CMK (cell line): ENCODE measurements at regions not wholly inside any gene's neighbourhood (a gene's known extent, or its start where the extent isn't known, plus 50 kb on each side); places are given as distances from the start of the nearest gene placed in this dataset.

ENCODE experiments used
- DNase-seq: peaks from one replicate; pipeline ENCODE4 v3.0.0-alpha.2; 2010; ENCODE audit warnings: low read depth

DNA sequence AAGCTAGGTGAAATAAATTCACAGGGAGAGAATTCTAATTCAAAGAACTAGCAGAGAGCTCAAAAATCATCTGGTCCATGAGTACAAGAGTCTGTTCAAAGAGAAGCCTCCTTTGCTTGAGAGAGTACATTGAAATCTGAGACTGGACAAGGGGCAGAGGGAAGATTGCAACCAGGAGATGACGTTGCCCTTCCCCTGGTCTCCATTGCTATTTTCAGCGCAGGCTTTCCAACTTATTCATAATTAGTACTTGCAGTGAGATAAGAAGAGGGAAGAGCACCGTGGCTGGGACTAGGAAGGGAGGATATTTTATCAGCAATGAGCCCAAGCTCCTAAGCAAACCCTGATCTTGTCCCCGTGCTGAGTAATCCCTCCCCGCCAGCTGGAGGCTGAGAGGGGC, 251.8 kb upstream of the RORA start:
- DNase-seq = no peak

DNA sequence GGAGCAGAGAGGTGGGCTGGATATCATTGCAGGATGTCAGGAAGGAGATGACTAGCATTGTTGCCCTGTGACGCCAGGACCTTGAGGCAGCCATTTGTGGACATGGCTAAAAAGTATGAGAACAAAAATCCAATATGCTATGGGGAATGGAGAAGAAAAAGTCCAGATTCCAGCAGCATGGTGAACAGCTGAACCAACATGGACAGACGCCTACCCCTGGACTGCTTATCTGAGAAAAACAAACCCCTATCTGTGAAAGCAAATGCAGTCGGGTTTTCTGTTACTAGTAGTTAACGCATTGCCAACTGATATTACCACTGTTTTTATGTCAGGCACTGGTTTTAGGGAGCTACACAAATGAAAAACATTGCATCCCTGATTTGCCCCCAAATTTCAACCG, 251.2 kb upstream of the RORA start:
- DNase-seq = no peak

DNA sequence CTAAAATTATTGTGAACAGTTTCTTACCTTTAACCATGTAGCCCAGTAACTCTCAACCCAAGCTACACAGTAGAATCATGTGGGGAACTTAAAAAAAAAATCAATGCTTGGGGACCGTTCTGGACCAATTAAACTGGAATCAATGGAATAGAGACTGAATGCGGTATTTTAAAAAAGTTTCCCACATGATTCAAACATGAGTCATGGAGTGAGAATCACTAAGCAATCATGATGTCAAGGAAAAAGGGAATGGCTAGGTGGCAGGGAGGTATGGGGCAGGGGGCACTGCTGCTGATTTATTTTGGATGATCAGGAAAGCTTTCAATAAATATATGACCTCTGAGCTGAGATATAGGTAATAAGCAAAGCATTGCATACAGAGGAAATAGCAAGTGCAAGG, 250.5 kb upstream of the RORA start:
- DNase-seq = no peak

DNA sequence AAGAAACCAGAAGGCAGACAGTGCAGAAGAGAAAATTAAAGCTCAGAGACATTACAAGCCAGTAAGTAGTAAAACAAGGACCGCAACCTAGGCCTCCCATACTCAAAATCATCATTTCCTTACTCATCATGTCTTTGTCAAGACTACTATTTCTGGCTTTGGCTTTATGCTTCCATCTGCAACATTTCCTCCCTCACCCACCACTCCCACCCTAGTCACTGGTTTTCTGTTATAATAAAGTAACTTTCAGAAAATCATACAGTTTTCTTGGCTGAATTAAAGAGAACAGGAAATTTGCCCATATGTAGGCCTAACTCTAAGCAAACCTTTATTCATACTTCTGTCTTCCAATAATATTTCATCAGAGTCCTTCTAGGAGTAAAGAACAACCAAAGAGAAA, 247.6 kb upstream of the RORA start:
- no peak for DNase-seq

DNA sequence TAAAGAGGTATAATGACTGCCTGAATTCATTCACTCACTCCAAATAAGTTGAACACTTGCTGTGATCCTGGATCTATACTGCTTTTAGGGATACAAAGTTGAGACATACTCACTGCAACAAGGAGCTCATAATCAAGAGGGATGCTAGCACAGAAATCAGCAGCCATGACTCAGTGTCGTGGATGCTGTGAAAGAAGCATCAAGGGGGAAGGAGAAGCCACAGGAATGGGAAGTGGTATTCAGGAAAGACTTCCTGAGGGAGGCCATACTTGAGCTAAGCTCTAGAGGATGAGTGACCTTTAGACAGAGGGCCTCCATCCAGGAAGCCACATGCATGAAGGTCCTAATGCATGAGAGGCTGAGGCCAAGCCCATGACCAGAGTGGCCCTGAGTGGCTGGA, 245.7 kb upstream of the RORA start:
- DNase-seq = no peak

DNA sequence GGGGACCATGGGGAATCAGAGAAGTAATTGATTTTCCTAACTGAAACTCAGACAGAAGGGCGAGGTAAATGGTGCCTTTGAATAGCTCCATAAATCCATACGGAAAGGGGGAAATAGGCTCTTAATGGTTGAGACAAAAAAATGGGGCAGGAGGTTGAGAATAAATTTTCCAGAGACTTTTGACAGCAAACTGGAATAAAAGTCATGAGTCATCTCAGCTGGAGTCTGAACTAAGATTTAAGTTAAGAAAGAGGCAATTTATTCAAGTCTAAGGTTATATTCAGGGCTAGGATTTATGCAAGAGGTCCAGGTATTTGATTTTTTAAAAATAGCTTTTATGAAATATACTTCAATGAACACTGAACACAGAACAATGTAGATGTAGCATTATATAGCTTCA, 238.7 kb upstream of the RORA start:
- DNase-seq = no peak

DNA sequence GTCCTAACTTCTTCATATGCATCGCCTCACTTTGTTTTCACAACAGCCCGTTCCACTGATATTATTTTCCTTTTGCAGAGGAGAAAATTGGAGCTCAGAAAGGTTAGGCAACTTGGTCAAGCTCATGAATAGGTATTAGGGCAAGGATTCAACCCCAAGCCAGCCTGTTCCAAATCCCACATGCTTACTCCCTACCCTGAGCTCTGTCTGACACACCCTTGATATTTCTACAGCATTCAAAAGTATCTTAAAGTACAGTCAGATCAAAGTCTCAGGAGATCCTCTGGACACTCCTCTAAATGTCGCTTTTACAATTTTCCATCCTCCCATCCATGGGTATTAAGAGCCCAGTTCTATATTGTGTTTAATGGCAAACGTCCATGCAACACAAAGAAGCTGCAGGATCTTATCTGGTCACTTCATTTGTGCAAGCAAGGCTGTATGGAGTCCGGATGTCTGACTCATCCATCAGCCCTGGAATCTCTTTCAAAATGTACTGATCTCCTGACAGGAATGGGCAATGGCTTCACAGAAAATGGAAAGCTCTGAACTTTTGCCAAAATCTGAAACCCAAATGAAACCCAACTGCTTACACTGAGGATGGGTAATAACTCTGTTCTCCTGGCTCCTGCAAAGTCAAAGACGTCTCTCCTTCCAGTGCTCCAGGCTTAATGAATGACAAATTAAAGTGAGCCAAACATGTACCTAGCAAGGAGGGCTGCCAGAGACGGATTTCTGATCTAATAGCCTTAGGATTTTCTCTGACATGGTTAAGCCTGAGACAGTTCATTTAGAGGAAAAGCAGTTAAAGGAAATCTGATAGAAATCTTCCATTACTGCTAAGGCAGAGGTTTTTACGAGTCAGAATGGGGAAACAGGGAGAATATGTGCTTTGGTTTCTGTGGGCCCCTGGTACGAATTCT, 230.9 kb upstream of the RORA start:
- DNase-seq = no peak

DNA sequence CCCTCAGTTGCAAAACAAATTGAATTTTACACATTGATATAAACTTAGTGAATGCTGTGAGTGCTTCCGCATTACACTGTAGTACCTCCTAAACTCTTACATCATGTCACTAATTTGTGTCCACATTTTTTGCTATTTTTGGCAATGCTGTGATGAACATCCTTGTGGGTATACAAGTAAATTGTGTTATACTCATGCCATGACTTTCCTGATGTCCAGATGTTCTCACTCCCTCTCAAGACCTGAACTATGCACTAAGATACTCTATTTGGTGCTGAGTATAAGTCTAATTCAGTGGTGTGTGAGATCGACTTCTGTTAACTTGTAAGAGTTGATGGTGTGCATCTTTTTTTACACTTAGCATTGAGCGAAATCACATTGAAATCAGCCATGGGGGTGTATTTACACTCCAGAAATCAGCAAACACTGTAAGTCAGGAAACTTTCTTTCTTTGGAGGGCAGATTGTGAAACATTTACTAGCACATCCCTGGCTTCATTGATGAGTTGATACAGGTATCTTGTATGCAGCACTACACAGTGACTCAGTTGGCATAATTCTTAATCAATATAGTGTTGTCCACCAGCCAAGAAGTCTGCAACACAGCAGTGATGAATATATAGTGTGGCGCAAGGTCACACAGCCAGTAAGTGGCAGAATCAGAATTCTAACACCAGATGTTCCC, 228.1 kb upstream of the RORA start:
- no peak for DNase-seq

DNA sequence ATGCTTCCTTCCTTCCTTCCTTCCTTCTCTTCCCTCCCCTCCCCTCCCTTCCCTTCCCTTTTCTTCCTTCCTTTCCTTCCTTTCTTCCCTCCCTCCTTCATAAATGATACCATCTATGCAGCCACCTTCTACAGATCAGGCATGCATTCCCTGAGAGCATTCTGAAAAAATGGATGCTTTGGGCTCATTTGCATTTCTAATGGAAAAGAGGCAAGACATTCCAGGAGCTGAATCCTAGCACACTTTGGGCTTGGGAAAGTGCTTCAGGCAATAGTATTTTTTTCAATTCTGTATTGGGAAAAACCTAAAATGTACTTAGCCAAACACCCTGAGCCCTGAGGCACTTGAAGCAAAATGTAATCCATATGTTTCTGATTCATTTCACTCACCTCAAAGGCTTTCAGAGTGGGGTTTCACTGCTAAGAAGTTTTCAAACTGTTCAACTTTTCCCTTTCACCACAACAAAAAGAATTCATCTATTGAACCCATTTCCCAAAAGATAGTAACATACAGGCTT, 220.1 kb upstream of the RORA start:
- DNase-seq = no peak

DNA sequence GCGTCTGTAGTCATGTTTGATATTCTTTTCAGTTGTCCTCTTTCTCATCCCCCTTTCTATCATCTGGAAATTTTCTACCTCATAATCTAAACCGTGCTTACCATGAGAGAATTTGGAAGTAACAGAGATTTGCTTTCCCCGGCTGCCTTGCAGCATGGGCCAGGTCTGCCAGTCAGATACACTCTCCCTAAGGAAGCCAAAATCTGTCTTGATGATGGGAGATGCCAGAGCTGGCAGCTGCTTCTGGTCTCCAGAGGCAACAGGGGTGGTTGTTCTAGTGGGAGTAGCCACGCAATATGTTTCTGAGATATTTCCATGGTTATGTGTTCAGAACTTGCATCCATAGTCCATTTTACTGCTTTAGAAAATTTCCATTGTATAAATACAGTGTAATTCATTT, 218.9 kb upstream of the RORA start:
- DNase-seq = no peak

DNA sequence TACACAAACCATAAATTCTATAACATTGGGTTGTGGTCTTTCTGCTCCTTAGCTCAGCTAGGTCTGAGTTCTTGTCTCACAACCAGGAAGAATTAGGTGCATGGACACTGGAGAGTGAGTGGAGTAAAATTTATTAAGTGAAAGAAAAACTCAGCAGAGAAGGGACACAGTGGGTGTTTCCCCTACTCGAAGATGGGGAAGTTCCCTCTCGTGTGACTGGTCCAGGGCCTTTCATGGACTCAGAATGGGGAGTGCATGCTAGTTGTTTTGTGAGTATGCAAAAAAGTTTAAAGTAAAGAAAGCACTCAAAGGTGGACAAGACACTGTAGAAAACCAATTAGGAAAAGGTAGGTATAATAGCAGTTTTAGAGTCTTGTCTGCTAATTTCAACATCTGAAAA, 215.5 kb upstream of the RORA start:
- no peak for DNase-seq

DNA sequence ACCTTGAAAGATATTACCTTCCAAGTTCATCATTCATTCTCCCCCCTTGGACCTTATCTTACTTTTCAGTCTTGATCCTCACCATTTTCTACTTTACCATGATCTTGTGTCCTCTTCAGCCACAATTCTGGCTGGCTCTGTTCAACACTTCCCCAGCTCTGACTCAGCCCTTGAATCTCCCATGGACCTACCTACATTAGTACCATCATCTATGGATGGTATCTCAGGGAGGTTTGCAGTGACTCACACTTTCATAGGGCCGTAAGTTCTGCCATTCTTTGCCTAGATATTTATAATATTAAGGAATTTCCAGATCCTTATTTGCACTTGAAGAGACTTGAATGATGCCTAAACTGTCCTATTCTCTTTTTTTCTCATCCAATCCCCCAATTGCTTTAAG, 213.7 kb upstream of the RORA start:
- DNase-seq = no peak

DNA sequence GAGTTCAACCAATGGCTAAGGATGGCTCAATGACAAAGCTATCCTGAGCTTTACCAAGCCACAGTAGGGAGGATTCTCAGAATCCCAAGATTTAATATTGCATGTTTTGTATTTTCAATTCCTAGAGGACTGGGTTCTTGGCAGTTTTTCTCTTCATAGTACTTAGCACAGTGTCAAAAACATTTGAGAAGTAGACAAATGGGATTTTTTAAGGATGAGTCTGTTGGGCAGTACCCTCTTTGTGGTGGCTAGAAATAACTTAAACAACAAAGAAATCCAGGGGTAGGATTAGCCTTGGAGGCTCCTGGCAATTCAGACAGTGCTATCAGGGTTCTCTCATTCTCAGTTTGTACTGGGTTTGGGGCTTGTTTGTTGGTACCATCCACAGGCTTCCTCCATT, 212.8 kb upstream of the RORA start:
- no peak for DNase-seq

DNA sequence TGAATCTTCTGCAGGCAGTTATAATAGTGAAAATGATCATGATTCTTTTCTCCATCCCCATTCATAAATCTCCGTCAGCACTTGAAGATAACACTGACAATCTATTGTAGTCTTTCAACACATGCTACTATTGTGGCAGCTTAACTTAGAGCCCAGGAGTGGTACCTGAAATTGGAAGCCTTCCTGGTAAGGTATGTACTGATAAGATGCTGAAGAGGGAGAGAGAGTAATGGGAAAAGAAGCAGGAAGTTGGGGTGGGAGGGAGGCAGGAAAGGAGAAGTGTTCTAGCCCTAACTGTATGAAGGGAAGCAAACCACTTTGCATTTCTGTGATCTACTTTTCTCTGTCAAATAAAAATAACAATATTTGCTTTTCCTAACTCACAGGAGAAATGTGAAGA, 197.4 kb upstream of the RORA start:
- no peak for DNase-seq

DNA sequence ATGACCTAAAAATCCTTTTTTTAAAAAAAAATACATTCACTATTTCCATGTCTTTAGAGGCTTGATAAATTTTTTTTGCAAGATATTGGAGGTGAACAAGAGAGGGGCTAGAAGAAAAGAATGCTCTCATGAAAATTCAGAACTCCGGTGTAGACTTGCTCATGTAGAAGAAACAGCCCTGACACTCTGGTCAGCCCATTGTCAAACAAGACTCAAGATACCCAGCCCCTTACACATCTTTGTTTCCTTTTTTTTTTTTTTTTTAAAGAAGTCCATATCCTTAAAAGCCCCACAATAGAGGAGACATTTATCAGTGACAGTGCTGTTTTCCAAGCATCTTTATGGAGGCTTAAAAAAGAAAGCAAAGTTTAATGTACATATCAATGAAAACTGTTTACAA, 196.8 kb upstream of the RORA start:
- DNase-seq = no peak

DNA sequence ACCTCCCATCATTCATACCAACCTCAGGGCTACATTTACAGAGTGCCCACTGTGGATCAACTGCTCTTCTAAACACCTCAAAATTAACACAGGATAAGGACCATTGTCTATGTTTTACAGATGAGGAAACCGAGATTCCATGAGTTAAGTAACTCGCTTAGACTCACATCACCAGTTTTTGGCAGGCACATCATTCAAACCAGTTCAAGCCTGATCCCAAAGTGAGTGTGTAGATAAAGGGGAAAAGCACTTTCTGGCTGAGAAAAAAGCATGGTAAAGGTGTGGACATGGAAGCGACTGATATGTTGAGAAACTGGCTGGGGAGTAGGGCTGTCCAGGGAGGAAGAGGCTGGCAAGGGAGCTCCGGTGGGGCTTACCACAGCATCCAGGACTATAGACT, 193.7 kb upstream of the RORA start:
- no peak for DNase-seq

DNA sequence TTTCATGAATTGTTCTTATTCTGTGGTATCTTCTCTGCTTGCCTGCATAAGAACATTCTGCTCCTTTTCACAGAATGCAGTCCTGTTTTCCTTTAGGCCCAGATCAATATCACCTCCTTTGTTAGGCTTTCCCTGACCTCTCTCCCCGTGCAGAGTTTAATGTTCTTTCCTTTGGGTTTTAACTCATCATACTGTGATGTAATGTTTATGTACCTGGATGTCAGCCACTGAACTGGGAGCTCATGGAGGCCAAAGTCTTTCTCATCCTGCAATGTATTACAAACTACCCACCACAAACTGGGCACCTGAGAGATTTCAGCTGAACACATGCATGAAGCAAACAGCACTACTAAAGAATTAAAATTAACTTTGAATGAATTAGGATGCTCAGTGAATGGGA, 192.8 kb upstream of the RORA start:
- no peak for DNase-seq

DNA sequence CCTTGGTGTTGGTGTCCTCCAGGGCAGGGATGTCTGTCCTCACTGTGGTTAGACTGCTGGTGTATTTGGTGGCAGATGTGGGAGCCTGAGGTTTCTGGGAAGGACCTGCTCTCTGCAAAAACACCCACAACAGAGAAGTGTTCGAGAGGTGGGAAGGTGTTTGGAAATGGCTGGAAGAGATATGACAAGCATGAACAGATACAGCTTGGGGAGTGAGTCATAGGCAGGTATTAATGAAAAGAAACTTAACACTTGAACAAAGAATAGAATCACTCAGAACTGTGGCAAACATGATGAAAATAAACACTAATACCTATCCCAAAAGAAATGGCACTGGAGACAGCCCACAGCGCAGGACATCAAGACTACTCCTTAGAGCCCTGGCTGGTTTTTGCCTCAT, 192.4 kb upstream of the RORA start:
- no peak for DNase-seq

DNA sequence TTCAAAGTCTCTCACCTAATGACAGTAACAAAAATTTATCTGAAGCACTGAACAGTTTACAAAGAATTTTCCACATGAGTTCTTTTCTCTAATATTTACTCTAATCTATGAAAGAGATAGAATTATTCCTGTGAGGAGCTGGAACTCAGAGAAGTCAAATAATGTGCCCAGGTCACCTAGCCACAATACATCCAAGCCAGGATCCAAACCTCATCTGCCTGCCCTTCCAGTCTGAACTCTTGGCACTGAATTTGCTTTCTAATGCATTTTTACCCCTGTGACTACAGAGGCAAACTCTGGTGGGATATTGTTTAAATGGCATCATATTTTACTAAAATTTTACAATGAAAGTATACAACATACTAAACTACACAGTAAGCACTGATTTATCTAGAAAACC, 191.4 kb upstream of the RORA start:
- no peak for DNase-seq

DNA sequence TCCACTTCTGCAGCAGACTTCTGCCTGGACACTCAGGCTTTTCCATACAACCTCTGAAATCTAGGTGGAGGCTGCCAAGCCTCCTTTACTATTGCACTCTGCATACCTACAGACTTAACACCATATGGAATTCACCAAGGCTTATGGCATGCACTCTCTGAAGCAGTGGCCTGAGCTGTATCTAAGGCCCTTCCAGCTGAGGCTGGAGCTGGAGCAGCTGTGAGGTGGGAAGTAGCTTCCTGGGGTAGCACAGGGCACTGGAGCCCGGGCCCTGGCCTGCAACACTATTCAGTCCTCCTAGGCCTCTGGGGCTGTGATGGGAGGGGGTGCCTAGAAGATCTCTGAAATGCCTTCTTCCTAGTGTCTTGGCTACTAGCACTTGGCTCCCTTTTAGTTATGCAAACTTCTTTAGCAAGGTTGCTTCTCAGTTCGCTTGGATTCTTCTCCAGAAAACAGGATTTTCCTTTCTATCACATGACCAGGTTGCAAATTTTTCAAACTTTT, 186.6 kb upstream of the RORA start:
- no peak for DNase-seq

DNA sequence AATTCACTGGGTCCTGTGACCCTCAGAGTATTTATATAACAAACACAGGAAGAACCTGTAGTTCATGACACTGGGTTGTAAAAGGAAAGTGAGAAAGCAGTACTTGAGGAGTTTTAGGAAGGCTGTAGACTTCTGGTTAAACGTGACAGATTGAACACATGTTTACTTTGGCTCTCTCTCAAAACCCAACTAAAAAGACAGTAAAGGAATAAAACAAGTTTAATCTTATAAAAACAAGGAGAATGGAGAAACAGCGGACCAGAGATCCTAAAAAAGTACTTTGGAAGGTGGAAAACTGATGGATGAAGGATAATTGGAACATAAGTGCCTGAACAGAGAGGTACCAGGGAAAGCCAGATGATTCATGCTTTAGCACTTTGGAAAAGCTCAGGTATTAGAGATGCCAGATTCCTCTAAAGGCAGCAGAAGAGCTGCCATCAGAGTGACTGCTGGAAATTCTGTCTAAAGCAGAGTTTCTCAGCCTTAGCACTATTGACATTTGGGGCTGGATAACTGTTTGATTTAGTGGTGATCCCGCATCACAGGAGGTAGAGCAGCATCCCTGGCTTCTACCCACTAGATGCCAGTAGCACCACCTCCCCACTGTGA, 182.9 kb upstream of the RORA start:
- DNase-seq = no peak

DNA sequence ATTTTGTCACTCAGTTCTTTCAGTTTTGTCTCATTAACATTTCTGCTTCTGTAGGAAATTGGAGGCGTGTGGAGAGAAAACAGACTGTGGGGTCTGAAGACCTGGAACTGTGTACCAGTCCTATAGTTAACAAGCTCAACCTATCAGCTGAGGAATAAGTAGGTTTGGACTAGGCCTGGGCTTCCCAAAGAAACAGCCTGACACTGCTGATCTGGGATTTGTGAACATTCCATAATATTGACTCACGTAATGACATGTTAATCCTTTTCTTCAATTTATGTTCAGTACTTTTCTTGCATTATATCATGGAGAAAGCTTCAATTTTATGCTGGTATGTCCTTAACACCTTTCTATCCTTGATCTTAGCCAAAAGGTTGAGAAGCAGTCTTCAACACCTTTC, 181.6 kb upstream of the RORA start:
- DNase-seq = no peak

DNA sequence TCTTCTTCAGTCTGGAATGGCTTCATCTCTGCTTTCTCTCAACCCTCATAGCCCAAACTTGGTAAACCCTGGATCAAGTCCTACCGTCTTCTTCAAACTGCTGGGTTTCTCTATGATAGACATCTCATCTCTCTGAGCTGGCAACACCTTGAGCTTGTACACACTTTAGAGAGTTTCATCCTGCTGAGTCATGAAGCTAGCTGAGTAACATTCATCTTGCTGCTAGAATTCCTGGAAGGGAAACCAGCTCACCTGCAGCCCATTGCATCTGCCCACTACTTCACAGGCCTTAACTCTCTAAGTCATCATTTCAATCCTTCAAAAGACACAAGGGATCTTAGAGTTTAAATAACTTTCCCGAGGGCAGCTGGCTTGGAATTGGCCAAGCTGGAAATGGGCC, 175.5 kb upstream of the RORA start:
- DNase-seq = no peak
